Activated CD4-positive, alpha-beta memory T cell treated with anti-CD3 and anti-CD28 coated beads, Interleukin-2, amount 10 ng/mL, durations not matched to agents 7 days and 5 days (primary cell): ENCODE measurements at regions not wholly inside any gene's neighbourhood (a gene's known extent, or its start where the extent isn't known, plus 50 kb on each side); places are given as distances from the start of the nearest gene placed in this dataset.
"Not testable (repeated sequence)": the region's sequence is repeated elsewhere in the genome, so short reads cannot be mapped to it uniquely, and the experiment has no call there.

Experiments
- CTCF ChIA-PET: fragments of 350-600 bp; sonication (Branson Sonifier 250); formaldehyde crosslinking; loops from one replicate; lab custom pipeline; 2021; ENCODE audit warnings: antibody characterized with exemption, inconsistent platforms; lab: Charles Lee
- POLR2A ChIA-PET: fragments of 350-600 bp; sonication (Branson Sonifier 250); formaldehyde crosslinking; loops from one replicate; lab custom pipeline; 2021; ENCODE audit warnings: antibody characterized with exemption; lab: Charles Lee
- DNase-seq: peaks from one replicate; pipeline ENCODE4 v3.0.0-alpha.2; 2020
- H3K27ac Mint-ChIP-seq: one replicate; pipeline ENCODE4 v1.8.0; 2021; ENCODE audit warnings: mild to moderate bottlenecking, mixed read lengths
- H3K27me3 Mint-ChIP-seq: one replicate; pipeline ENCODE4 v1.8.0; 2021; ENCODE audit warnings: mixed read lengths
- H3K36me3 Mint-ChIP-seq: one replicate; pipeline ENCODE4 v1.8.0; 2021; ENCODE audit warnings: low read depth, mixed read lengths
- H3K4me1 Mint-ChIP-seq: one replicate; pipeline ENCODE4 v1.8.0; 2021; ENCODE audit warnings: mixed read lengths
- H3K4me3 Mint-ChIP-seq: one replicate; pipeline ENCODE4 v1.8.0; 2021; ENCODE audit warnings: mild to moderate bottlenecking, mixed read lengths
- H3K9me3 Mint-ChIP-seq: one replicate; pipeline ENCODE4 v1.8.0; 2021; ENCODE audit warnings: mixed read lengths

GRCh38 chr4:31228068-31228467 is 507.9 kb downstream of the PCDH7 start:
- ChIA-PET CTCF (no interaction called here), POLR2A (no interaction called here)
- H3K27ac Mint-ChIP-seq: no peak overlapping the region
- no peaks in the 10 kb centered on the region for H3K36me3 Mint-ChIP-seq
- no peaks in the 10 kb centered on the region for H3K4me1 Mint-ChIP-seq
- H3K27me3 Mint-ChIP-seq: no peaks in the 10 kb centered on the region
- no peak for DNase-seq
- no peak overlapping the region for H3K4me3 Mint-ChIP-seq
- H3K9me3 Mint-ChIP-seq: no peaks in the 10 kb centered on the region

DNA sequence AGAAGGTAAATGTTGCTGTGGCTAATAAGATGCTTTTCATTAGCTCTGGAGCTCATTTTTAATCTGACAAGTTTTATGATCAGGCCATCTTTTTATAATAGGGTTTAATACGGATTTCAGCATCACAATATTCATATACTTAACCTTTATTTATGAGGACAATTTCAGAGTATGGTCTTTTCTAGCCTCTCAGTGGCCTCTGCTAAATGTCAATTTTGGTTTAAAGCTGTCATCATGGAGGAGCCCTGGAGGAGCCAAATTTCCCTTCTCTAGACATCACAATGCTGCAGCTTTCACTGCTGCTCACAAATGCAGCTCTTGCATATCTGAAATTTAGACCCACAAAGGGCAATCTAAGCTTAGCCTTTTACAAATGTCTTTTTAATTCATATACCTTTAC is 510.4 kb downstream of the PCDH7 start:
- no peaks in the 10 kb centered on the region for H3K27me3 Mint-ChIP-seq
- no peak overlapping the region for H3K4me3 Mint-ChIP-seq
- H3K27ac Mint-ChIP-seq: no peak overlapping the region
- peaks cover 2% of the 10 kb centered on the region for H3K9me3 Mint-ChIP-seq
- H3K4me1 Mint-ChIP-seq: no peaks in the 10 kb centered on the region
- DNase-seq: no peak
- ChIA-PET CTCF (no interaction called here), POLR2A (no interaction called here)
- H3K36me3 Mint-ChIP-seq: no peaks in the 10 kb centered on the region

GRCh38 chr4:31234494-31234893 is 514.3 kb downstream of the PCDH7 start:
- ChIA-PET CTCF (no interaction called here), POLR2A (no interaction called here)
- Mint-ChIP-seq H3K4me3 (no peak overlapping the region), H3K4me1 (no peaks in the 10 kb centered on the region), H3K9me3 (peaks cover 12% of the 10 kb centered on the region), H3K27ac (no peak overlapping the region), H3K36me3 (no peaks in the 10 kb centered on the region), H3K27me3 (no peaks in the 10 kb centered on the region)
- no peak for DNase-seq

DNA sequence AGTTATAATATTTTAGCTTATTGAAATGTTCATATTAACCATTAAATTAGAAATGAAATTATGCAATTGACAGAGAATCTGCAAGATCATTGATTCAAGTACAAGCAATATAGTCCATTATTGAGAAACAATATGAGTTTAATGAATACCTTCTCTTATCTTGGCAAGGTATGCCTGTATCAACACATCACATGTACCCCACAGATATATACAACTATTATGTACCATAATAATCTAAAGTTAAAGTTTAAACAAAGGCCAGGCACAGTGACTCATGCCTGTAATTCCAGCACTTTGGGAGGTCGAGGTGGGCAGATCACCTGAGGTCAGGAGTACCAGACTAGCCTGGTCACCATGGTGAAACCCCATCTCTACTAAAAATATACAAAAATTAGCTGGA is 514.7 kb downstream of the PCDH7 start:
- Mint-ChIP-seq H3K27ac (no peak overlapping the region), H3K36me3 (no peaks in the 10 kb centered on the region), H3K4me3 (no peak overlapping the region), H3K9me3 (peaks cover 12% of the 10 kb centered on the region), H3K27me3 (no peaks in the 10 kb centered on the region), H3K4me1 (no peaks in the 10 kb centered on the region)
- no peak for DNase-seq
- CTCF ChIA-PET: no interaction called here
- POLR2A ChIA-PET: no interaction called here

GRCh38 chr4:31236020-31236638 is 516.0 kb downstream of the PCDH7 start:
- ChIA-PET POLR2A (no interaction called here), CTCF (no interaction called here)
- H3K4me1 Mint-ChIP-seq: no peaks in the 10 kb centered on the region
- no peak for DNase-seq
- no peaks in the 10 kb centered on the region for H3K27me3 Mint-ChIP-seq
- peaks cover 12% of the 10 kb centered on the region for H3K9me3 Mint-ChIP-seq
- H3K27ac Mint-ChIP-seq: no peak overlapping the region
- no peaks in the 10 kb centered on the region for H3K36me3 Mint-ChIP-seq
- no peak overlapping the region for H3K4me3 Mint-ChIP-seq

GRCh38 chr4:31236639-31237173 is 516.5 kb downstream of the PCDH7 start:
- Mint-ChIP-seq H3K4me1 (no peaks in the 10 kb centered on the region), H3K9me3 (peaks cover 16% of the 10 kb centered on the region), H3K36me3 (no peaks in the 10 kb centered on the region), H3K4me3 (no peak overlapping the region), H3K27ac (no peak overlapping the region), H3K27me3 (no peaks in the 10 kb centered on the region)
- ChIA-PET POLR2A (no interaction called here), CTCF (no interaction called here)
- no peak for DNase-seq

GRCh38 chr4:31237233-31237632 is 517.1 kb downstream of the PCDH7 start:
- no peak for DNase-seq
- Mint-ChIP-seq H3K9me3 (peaks cover 16% of the 10 kb centered on the region), H3K4me3 (no peak overlapping the region), H3K36me3 (no peaks in the 10 kb centered on the region), H3K27ac (no peak overlapping the region), H3K27me3 (no peaks in the 10 kb centered on the region), H3K4me1 (no peaks in the 10 kb centered on the region)
- CTCF ChIA-PET: no interaction called here
- POLR2A ChIA-PET: no interaction called here

GRCh38 chr4:31239886-31240285 is 519.7 kb downstream of the PCDH7 start:
- no peak for DNase-seq
- no peaks in the 10 kb centered on the region for H3K27me3 Mint-ChIP-seq
- no peaks in the 10 kb centered on the region for H3K4me1 Mint-ChIP-seq
- POLR2A ChIA-PET: no interaction called here
- H3K9me3 Mint-ChIP-seq: peaks cover 14% of the 10 kb centered on the region
- H3K4me3 Mint-ChIP-seq: no peak overlapping the region
- H3K36me3 Mint-ChIP-seq: no peaks in the 10 kb centered on the region
- CTCF ChIA-PET: no interaction called here
- H3K27ac Mint-ChIP-seq: no peak overlapping the region

DNA sequence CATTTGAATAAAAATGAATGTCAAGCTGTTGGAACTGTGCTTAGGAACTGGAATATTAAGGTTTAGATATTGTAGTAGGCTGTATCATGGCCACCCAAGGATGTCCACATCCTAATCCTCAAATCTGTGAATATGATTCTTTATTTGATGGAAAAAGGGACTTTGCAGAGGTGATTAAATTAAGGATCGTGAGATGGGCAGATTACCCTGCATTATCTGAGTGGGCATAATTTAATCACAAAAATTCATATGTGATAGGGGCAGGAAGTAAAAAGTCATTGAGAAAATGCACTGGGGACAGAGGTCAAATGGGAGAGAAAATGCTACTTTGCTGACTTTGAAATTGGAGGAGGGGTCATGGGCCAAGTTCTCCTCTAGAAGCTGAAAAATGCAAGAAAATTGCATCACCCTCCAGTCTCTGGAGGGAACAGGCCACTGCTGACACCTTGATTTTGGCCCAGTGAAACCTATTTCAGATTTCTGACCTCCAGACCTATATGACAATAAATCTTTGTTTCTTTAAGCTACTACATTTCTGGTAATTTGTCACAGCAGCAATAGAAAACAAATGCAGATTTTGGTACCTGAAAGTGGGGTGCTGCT is 521.4 kb downstream of the PCDH7 start:
- peaks cover 9% of the 10 kb centered on the region for H3K9me3 Mint-ChIP-seq
- H3K36me3 Mint-ChIP-seq: no peaks in the 10 kb centered on the region
- H3K27me3 Mint-ChIP-seq: no peaks in the 10 kb centered on the region
- H3K4me3 Mint-ChIP-seq: no peak overlapping the region
- CTCF ChIA-PET: no interaction called here
- no peak for DNase-seq
- POLR2A ChIA-PET: no interaction called here
- H3K27ac Mint-ChIP-seq: no peak overlapping the region
- H3K4me1 Mint-ChIP-seq: no peaks in the 10 kb centered on the region

DNA sequence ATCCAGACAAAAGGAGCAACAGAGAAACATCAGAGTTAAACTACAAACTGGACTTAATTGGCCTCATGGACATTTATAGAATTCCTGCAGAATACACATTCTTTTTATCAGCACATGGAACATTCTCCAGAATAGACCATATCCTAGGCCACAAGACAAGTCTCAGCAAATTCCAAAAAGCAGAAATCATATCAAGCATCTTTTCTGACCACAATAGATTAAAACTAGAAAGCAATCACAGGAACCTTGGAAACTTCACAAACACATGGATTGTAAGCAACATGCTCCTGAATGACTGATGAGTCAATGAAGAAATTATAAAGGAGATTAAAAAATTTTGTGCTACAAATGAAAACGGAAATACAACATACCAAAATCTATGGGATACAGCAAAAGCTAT is 526.7 kb downstream of the PCDH7 start:
- no peak overlapping the region for H3K4me3 Mint-ChIP-seq
- no peaks in the 10 kb centered on the region for H3K27me3 Mint-ChIP-seq
- H3K27ac Mint-ChIP-seq: no peak overlapping the region
- ChIA-PET POLR2A (no interaction called here), CTCF (no interaction called here)
- H3K36me3 Mint-ChIP-seq: no peaks in the 10 kb centered on the region
- H3K4me1 Mint-ChIP-seq: no peaks in the 10 kb centered on the region
- no peaks in the 10 kb centered on the region for H3K9me3 Mint-ChIP-seq
- no peak for DNase-seq

- H3K27me3 Mint-ChIP-seq: no peaks in the 10 kb centered on the region
- peaks cover 12% of the 10 kb centered on the region for H3K9me3 Mint-ChIP-seq
- DNase-seq: no peak
- H3K27ac Mint-ChIP-seq: no peak overlapping the region
- no peaks in the 10 kb centered on the region for H3K4me1 Mint-ChIP-seq
- H3K36me3 Mint-ChIP-seq: no peaks in the 10 kb centered on the region
- H3K4me3 Mint-ChIP-seq: no peak overlapping the region
- POLR2A ChIA-PET: no interaction called here
- CTCF ChIA-PET: no interaction called here
Measured at GRCh38 chr4:31259119-31259518, 539.0 kb downstream of the PCDH7 start.

DNA sequence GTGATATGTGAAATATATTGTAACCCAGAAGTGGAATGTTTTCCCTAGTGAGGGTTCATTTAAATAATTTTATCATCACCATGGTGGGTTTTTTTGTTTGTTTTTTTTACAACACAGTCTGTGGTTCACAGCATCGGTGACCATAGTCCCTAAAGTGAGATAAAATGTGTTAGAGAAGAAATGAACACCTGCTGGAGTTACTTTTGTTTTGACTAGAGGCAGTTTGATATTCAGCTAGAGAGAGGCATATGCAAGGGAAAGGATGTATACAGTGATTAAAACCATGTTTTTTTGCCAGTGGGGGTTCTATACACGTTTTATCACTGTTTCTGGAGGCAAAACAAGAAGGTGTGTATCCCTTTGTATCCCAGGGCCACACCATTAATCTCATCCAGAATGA is 541.5 kb downstream of the PCDH7 start:
- ChIA-PET CTCF (no interaction called here), POLR2A (no interaction called here)
- no peaks in the 10 kb centered on the region for H3K36me3 Mint-ChIP-seq
- H3K9me3 Mint-ChIP-seq: peaks cover 12% of the 10 kb centered on the region
- H3K27ac Mint-ChIP-seq: no peak overlapping the region
- no peak overlapping the region for H3K4me3 Mint-ChIP-seq
- no peaks in the 10 kb centered on the region for H3K4me1 Mint-ChIP-seq
- no peaks in the 10 kb centered on the region for H3K27me3 Mint-ChIP-seq
- DNase-seq: no peak

DNA sequence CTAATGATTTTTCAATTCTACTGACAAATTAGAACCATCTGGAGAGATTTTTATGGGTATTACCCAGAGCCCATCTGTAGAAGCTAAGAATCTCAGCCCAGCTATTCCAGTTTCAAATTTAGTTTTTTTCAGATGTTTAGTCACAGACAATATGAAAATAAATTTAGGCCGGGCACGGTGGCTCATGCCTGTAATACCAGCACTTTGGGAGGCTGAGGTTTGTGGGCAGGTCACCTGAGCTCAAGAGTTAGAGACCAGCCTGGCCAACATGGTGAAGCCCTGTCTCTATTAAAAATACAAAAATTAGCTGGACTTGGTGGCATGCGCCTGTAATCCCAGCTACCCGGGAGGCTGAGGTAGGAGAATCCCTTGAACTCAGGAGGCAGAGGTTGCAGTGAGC is 545.9 kb downstream of the PCDH7 start:
- CTCF ChIA-PET, DNase-seq, H3K36me3 Mint-ChIP-seq, H3K4me3 Mint-ChIP-seq, POLR2A ChIA-PET, H3K9me3 Mint-ChIP-seq, H3K27me3 Mint-ChIP-seq, H3K27ac Mint-ChIP-seq, H3K4me1 Mint-ChIP-seq: not testable (repeated sequence)
